Fibroblast of peridontal ligament (primary cell): ENCODE measurements at regions not wholly inside any gene's neighbourhood (a gene's known extent, or its start where the extent isn't known, plus 50 kb on each side); places are given as distances from the start of the nearest gene placed in this dataset.

Source experiments
- DNase-seq: peaks from one replicate; pipeline ENCODE4 v3.0.0-alpha.2; 2010; ENCODE audit errors: extremely low read depth

DNA sequence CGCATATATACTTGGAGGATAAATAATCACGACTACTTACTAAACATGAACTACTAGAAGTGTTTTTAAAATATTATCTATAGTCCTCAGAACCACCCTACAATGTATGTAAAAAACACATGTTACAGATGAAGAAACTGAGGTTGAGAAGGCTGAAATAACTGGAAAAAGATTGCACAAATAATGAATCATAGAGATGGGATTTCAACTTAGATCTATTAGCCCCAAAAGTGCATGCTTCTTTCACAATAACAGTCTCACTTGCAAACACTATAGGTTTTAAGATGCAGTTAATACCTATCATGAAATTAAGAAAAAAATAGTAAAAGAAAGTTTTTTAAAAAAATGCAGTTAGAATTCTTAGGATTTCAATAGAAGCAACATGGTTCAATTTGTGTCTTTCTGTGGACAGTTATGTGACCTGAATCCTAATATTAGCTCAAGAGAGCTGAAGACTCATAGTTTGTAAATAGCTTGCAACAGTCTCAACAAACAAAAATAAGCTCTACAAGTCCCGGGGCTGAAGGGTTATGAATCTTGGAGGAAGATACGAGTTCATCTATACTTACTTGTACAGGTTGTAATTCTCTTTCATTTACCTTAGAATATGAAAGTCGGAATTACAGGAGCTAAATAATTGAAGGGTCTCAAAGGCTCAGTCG lies 58.6 kb upstream of the NTPCR start:
- DNase-seq: peak; percentile 69

DNA sequence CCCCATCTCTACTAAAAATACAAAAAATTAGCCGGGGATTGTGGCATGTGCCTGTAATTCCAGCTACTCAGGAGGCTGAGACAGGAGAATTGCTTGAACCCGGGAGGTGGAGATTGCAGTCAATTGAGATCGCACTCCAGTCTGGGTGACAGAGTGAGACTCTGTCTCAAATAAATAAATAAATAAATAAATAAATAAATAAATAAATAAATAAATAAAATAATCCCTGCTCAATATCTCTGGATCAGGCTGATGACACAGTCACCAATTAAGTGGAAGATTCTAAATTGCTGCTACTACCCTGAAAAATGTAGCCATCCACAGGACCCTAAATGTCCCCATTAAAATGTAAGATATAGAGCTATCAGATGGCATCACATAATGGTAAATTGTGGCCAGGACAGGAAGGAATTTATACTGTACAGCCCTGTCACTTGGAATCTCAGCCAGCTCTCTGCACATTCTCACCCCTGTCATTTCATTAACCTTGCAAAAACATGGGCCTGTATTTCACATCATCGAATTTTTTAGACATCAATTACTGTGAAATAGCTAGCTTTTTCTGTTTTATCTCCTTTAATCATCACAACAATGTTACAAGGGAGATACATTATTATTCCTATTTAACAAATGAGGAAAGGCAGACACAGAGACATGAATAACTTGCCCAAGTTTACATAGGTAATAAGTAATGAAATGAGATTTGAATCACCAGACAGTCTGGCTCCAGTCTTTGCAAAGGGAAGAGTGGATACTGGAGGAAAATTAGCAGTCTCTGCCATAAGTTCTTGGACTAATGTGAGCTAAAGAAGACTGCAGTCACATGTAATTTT lies 56.7 kb upstream of the NTPCR start:
- no peak for DNase-seq

DNA sequence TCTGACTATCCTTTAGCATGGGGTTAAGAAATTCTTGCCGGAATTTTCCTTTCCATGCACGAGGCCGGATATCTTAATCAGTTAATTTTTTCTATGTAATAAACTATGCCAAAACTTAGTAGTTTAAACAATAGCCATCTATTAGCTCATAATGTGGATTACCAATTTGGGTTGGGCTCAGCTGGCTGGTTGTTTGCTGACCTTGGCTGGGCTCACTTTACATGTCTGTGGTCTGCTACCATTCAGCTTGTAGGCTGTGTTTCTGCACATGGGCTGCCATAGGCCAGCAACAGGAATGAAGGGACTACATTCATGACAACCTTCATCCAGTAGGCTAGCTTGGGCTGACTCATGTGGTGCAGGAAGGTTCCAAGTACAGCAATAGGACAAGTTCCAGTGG lies 56.0 kb upstream of the NTPCR start:
- DNase-seq: no peak

DNA sequence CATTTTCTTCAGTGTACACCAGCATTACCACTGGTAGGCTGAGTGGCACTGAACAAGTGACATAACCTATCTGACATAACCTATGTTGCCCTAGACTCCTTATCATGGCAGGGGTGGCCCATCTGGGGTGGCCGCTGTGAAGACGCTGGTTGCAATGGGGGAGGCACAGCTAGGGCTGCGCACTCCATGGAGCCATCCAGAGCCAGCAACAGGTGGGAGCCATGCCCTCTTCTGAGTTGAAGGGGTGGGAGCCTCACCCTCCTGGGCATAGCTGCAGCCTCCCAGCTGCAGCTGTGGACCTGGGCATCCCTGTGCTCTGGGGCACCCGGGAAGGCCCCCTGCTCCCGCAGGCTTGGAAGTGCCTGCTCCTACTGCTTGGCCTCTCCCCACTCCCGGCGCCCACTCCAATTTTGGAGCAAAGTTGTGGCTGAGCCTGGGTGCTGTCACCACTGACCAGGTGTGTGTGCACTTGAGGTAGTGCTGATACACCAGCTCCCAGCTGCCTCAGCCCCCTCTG lies 52.4 kb upstream of the NTPCR start:
- no peak for DNase-seq

DNA sequence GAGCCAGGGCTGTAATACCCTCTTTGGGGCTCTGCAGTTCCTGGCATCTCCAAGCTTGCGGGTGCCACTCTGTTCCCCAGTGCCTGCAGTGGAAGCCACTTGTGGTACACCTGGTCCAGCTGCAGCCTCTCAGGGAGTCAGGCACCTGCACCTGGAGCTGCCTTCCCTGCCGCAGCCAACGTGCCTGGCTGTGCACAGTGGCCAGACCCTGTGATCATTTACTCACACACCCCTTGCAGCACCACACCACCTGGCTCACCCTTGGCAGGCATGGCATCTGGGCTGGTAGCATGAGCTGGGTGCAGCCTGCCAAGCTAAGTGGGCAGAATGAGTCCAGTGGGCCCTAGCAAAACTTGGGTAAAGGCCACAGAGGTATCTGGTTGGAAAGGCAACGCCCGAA lies 51.1 kb upstream of the NTPCR start:
- DNase-seq: no peak

DNA sequence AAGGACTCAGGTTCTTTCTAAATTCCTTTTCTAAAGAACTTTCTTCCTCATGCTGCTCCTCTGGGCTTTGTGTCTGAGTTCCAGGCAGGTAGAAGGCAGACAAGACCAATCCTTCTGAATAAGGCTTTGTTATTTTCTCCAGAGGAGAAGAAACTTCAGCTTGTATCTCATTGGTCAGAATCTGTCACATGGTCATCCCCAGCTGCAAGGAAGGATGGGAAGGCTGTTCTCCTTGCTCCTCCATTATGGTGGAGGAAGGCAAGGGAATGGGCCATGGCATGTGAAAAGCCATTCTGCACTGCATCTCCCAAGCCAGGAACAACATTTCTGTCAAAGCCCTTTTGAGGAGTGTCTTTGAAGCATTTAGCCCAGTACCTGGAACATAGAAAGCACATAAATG lies 50.6 kb upstream of the NTPCR start:
- no peak for DNase-seq
